ENCODE measurements at regions not wholly inside any gene's neighbourhood (a gene's known extent, or its start where the extent isn't known, plus 50 kb on each side); places are given as distances from the start of the nearest gene placed in this dataset.
"Not testable (repeated sequence)": the region's sequence is repeated elsewhere in the genome, so short reads cannot be mapped to it uniquely, and the experiment has no call there.

- intact Hi-C loops (cut with DNase I); DNase-seq: not testable (repeated sequence)
Observed at GRCh38 chr18:15164446-15164845, 416.5 kb downstream of the ANKRD30B start.

GRCh38 chr18:15165048-15165447 is 417.1 kb downstream of the ANKRD30B start:
- intact Hi-C loops (cut with DNase I) = no loop called here
- DNase-seq = peak in 1 of 10 donors; percentile 35

- DNase-seq; intact Hi-C loops (cut with DNase I): not testable (repeated sequence)
Observed at GRCh38 chr18:15193028-15193427, 445.1 kb downstream of the ANKRD30B start.

- intact Hi-C loops (cut with DNase I); DNase-seq: not testable (repeated sequence)
Observed at GRCh38 chr18:15193813-15194212, 445.8 kb downstream of the ANKRD30B start.

- intact Hi-C loops (cut with DNase I) = not testable (repeated sequence)
- DNase-seq = peak; percentile 34 to 95 (median 62)
Observed at GRCh38 chr18:15197338-15198115, 449.6 kb downstream of the ANKRD30B start.

GRCh38 chr18:15198116-15198389 is 450.1 kb downstream of the ANKRD30B start:
- peak in 4 of 10 donors; percentile 6 to 62 (median 14) for DNase-seq
- intact Hi-C loops (cut with DNase I) = no loop called here

All from posterior cingulate gyrus (tissue), 11 donors.